NCI-H345 treated with DMSO at 0.1 percent for 48 hours (cell line): ENCODE measurements at regions not wholly inside any gene's neighbourhood (a gene's known extent, or its start where the extent isn't known, plus 50 kb on each side); places are given as distances from the start of the nearest gene placed in this dataset.

Experiments
- DNase-seq: peaks from one replicate; lab custom pipeline; 2025; ENCODE audit not compliant: unreplicated experiment; lab: John Stamatoyannopoulos, UW

DNA sequence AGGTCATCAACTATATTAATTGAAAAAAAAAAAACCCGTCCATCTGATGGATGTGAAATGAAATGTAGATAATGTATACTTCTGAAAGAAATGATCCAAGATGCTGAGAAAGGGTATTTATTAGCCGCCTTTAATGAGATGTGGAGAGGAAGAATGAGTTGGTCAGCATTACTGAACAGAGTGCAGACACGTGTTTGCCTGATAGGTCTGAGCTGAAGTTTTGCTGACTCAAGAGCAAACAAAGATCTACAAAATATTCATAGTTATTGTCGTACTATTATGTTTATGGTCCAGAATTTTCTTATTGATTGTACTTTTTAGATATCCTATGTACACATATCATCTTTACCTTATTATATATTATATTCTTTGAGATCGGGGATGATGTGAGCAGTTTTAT is 235.3 kb downstream of the RDH14 start:
- no peak for DNase-seq

DNA sequence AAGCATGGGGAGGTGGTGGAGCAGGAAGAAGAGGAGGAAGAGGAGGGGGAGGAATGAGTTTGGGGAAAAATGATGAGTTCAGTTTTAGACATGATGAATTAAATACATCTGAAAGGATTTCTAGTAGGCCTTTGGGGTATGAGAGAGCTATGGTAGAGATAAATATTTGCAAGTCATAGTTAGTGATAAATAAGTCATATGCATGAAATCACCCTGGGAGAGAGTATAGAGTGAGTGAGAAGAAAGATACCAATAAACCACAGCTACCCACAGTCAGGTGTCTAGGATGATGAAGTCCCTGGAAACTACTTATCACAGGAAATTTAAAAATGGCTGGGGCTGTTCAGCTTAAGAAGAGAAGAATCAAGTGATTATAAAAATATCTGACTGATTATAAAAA is 240.5 kb downstream of the RDH14 start:
- DNase-seq: no peak

DNA sequence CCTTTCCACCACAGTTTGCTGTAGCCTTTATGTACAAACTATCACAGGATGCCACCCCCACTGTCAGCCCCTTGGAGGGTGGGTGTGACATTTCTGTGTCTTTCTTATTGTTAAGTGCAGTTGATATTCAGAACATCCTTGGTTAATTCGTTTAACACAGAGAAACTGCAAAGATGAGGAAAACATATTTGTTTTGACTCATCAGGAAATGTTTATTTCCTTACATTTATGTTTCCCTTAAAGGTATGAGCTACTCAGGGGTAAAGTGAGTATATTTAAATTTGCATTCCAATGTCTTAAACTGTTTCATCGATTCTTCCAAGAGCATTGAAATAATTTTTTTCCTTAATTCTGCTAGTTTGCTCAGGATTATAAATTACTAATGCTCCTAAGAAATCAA is 243.4 kb downstream of the RDH14 start:
- DNase-seq: no peak

DNA sequence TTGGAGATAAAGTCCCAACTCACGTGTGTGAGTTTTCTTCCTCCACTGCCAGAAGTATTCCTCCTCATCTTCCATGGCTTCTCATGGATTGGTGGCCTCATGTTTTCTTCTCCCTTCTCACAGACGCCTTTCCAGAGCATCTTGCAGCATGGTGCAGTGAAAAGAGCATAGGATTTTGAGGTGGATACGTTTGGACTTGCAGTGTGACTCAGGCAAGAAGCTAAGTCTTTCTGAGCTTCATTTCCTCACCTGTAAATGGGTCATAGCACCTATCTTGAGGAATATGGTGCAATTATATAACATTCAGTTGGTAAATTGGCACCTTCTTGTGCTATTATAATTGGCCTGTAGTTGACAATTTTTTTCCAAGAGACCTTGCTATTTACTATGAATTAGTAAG is 247.6 kb downstream of the RDH14 start:
- DNase-seq: no peak

GRCh38 chr2:18311420-18312195 is 248.8 kb downstream of the RDH14 start:
- peak; percentile 87 for DNase-seq

DNA sequence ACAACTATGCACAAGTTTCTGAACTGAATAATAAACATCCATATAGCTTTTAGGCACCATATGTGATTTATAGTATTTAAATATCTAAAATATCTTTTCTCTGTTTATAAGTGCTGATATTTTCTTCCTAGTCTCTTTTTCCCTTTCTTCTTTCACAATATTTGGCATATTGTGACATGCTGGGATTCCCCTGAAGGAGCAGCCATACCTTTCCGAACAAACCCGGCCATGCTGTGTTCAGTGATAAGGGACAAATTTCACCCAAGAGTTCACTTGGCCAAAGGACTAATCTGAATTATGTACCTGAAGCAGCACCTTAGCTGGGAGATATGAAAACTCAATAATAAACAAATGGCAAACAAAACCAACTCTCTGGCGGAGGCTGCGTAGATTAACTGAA is 250.8 kb downstream of the RDH14 start:
- no peak for DNase-seq

GRCh38 chr2:18309188-18309587 is 251.3 kb downstream of the RDH14 start:
- DNase-seq: no peak

DNA sequence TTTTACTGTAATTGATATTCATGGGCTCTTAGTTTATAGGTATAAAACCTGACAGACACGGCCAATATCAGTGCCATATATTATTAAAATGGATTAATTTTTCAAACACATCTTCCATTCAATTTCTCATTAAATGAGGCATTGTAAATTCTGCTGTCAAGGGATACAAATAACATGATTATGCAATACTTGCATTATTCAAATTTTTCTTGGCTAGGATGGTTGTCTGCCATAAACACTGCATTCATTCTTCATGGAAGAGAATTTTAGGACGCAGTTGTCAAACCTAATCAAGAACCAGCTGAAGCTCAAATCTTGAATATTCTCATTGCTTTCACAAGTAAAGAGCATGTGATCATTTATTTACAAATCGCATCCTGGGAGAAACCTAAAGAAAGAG is 255.6 kb downstream of the RDH14 start:
- no peak for DNase-seq

DNA sequence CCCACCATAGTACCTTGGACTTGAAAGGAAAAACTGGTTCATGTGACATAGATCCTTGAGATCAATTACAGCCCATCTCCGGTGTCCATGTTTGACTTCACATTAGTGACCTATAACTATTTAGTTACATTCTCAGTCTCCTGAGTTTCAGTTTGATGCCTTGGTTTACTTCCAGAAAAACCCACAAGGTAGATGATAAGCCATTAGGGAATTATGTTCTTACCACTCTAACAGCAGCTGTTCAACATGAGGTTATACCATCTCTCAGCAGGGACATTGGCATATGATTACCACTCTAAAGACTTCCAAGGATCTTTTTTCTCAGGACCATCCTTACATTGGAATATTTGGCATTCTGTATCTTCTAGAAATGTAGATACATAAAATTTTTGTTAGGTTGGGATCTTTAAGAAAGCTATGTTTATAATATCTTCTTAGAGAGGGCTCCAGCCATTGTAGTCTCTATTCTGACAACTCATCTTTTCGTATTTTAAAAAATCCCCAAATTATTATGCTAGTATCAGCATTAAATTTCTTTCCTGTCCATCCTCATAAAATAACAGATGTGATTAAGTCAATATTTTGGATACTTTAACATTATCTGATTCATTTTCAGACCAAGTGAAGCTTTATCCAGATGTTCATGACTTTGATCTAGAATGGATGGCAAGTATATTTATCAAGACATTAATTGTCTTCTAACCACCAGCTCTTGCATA is 258.9 kb downstream of the RDH14 start:
- DNase-seq: no peak

- DNase-seq: no peak
Observed at GRCh38 chr2:18299423-18300212, 260.8 kb downstream of the RDH14 start.

DNA sequence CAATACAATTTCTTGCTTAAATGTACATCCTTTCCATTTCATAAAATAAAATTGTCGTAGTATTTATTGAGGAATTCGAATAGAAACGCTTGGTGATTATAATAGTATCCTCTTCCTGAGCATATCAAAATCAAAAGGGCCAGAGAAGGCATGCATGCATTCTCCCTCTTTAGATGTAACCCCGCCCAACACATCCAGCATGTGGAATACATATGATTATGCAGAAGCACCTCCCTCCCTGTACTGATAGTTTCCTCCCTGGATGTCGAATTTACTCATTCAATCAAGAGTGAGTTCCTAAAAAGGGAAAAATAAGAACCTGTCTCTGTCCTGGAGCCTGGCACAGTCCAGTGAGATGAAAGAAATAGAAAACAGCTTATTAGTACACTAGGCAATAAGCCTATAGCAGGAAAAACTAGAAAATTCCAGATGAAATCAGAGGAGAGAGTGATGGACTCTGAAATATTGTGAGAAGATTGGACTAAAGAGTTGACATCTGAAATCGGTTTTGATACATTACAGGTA is 262.9 kb downstream of the RDH14 start:
- no peak for DNase-seq

- DNase-seq: no peak
Observed at GRCh38 chr2:18290386-18290785, 270.1 kb downstream of the RDH14 start.

- DNase-seq: no peak
Observed at GRCh38 chr2:18286897-18287296, 273.6 kb downstream of the RDH14 start.

DNA sequence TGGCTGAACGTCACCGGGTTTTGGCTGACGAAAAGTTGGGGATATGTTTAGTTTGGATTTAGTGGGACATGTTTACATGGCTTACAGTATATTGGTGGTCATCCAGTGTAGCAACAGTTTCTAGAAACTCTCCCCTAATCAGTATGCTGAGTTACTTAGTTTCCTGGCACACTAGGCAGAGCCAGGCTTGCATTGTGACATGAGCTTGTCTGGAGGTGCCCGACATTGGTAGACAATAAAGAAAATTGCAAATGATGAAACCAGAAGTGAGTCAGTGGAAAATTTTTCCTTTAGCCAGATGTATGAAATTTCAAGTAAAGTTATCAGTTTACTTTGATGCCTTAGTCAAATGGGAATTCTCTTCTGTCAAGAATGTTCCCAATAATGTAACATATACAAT is 276.1 kb downstream of the RDH14 start:
- DNase-seq: no peak

DNA sequence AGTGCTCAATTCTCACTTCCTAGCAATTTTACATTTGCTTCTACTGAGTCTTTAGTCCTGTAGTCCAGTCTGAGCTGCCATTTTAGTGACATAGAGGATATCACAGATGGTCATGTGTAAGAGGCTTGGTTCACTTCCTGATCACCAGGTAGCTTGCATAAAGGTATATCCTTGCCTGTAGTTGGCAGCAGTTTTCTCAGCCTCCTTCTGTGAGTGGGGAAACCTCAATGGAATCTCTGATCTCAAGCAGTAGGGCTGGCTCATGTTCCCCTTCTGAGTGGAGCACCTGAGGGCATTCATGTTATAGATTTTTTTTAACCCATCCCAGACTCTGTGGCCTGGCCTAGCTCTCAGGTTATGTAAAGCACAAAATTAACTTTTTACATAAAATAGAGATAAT is 278.4 kb downstream of the RDH14 start:
- DNase-seq: no peak

DNA sequence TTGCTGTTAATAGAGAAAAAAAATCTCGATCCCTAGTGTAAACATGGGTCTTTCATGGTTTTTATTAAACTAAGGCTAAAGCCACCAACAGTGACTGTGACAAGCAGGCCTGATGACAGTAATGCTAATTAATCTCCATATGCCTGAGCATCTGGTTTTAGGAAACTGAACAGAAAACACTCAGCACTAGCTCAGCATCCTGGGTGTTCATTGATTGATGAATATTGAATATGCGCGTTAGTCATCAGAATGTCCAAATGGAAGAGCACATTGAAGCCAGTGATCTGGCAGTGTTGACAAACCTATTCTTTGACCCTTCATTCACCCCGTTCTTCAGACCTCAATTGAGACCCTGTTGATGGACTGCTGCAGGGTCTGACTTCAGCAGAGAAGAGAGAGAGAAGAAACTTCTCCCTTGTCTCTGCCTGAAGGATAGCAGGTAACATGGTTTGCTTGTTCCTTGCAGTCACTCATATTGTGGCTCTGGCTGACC is 283.8 kb downstream of the RDH14 start:
- DNase-seq: no peak

GRCh38 chr2:18273205-18273604 is 287.2 kb downstream of the RDH14 start:
- no peak for DNase-seq

DNA sequence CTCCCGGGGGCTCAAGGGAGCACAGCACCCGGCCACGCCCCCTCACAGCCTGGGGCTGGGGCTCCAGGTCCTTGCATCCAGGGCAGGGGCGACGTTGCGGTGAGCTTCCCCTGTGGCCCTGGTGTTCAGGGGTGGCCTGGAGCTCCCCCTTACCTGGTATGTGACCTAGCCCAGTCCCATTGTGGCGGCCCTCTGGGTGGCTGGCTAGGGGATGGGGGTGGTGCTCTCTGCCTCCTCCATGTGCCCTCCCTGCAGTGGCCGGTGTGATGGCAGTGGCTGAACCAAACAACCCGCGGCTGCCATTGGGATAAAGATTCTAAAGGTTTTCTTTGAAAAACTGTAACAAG is 288.3 kb downstream of the RDH14 start:
- DNase-seq: no peak

DNA sequence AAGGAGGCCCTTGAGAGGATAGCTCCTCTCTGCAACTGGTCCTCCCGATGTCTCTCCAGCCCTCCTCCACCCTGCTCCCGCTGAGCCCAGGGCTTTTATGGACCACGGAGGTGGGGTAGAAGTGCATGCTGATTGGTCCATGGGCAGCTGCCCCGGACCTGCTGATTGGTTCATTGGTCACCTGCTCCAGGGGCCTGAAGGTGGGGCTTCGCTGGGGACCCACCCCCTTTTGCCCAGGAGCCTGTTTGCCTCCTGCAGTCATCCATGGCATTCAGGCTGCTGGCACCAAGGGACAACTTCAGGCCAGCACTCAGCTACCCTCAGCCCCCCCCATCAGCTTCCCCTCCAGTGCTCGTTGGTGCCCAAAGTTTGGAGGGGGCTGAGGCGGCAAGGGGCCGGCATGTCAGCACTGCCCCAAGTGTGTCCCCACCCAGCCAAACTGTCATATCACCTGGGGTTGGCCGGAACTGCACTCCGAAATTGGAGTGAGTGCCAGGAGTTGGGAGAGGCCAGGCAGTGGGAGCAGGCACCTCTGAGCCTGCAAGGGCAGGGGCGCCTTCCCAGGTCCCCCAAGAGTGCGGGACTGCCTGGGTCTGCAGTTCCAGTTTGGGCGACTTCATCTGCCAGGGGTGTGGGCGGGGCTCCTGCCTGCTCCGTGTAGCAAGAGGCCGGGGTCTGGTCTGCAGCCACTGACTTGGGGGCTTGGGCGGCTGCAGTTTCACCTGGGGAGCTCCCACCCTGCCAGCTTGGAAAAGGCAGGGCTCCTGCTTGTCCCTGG is 288.9 kb downstream of the RDH14 start:
- DNase-seq: no peak

- no peak for DNase-seq
Observed at GRCh38 chr2:18268400-18268799, 292.1 kb downstream of the RDH14 start.

DNA sequence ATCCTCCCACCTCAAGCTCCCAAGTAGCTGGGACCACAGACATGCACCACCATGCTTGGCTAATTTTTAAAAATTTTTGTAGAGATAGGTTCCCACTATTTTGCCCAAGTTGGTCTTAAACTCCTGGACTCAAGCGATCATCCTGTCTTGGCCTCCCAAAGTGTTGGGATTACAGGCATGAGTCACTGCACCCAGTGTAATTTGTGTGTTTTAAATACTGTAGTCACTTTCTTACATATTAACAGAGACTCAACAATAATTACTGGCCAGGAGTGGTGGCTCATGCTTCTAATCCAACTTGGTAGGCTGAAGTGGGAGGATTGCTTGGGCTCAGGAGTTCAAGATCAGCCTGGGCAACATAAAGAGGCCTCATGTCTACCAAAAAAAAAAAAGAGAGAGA is 293.0 kb downstream of the RDH14 start:
- DNase-seq: no peak
